HCT116 (cell line): ENCODE measurements at regions not wholly inside any gene's neighbourhood (a gene's known extent, or its start where the extent isn't known, plus 50 kb on each side); places are given as distances from the start of the nearest gene placed in this dataset.

Experiments used
- ATAC-seq: fragments of 200-7000 bp; cut with Tn5 transposase; 2 replicates; pipeline ENCODE4 v1.9.1; 2020; ENCODE audit warnings: mild to moderate bottlenecking, moderate library complexity
- BruUV-seq: library from RNA; stranded (reverse); fragments of 400-500 nt; replicated peaks from 2 replicates; lab custom pipeline; 2021; lab: Mats Ljungman, UMichigan
- CTCF ChIA-PET: fragments of 300-600 bp; sonication (Branson Sonifier 250); formaldehyde crosslinking; loops from one replicate; lab custom pipeline; 2021; ENCODE audit warnings: antibody characterized with exemption; lab: Charles Lee
- POLR2A ChIA-PET: fragments of 300-600, 350-600 bp; sonication (Branson Sonifier 250); formaldehyde crosslinking; loops from one replicate; lab custom pipeline; 2021; ENCODE audit warnings: antibody characterized with exemption; lab: Charles Lee
- RAD21 ChIA-PET, 2 experiments: fragments of 300-600 bp; sonication (Branson Sonifier 250); formaldehyde crosslinking; loops; one replicate each; lab custom pipeline; 2023; ENCODE audit warnings: low total read pairs in 2 of 2; ENCODE audit not compliant: uncharacterized antibody in 2 of 2, unreplicated experiment in 2 of 2, low non-redundant PET in 1 of 2; lab: Charles Lee
- DNase-seq: peaks from one replicate; pipeline ENCODE4 v3.0.0-alpha.2; 2010; ENCODE audit warnings: low read depth, low spot score
- H2AFZ ChIP-seq: fragments of 200-600 bp; shearing (Covaris generic), sonication (generic); 2 replicates; pipeline ENCODE4 v1.6.1; 2017; ENCODE audit warnings: low read depth, mixed run types, mixed read lengths, antibody characterized with exemption, low read length; ENCODE audit not compliant: poor library complexity, severe bottlenecking
- H3K27ac ChIP-seq: 2 replicates; pipeline ENCODE4 v1.5.1; 2012; ENCODE audit warnings: low read depth, low read length
- H3K27me3 ChIP-seq: fragments of 200-600 bp; sonication (generic); 2 replicates; pipeline ENCODE4 v1.6.1; 2016; ENCODE audit warnings: mixed run types, low read length, mixed read lengths; ENCODE audit not compliant: insufficient read depth
- H3K36me3 ChIP-seq, 2 experiments: fragments of 200-500 bp in 1 of 2; fragments of 200-600 bp in 1 of 2; sonication (Bioruptor generic) in 1 of 2; sonication (generic) in 1 of 2; 2 replicates each; pipeline versions ENCODE4 v1.5.1 to v1.6.1; 2014 to 2016; ENCODE audit warnings: low read length in 2 of 2, inconsistent platforms in 1 of 2, mixed read lengths in 1 of 2, mixed run types in 1 of 2; ENCODE audit not compliant: insufficient read depth in 2 of 2, control insufficient read depth in 1 of 2
- H3K4me1 ChIP-seq, 2 experiments: fragments of 200-600 bp in 1 of 2; sonication (generic) in 1 of 2; 2 replicates each; pipeline versions ENCODE4 v1.5.1 to v1.6.1; 2012 to 2017; ENCODE audit warnings: low read length in 2 of 2, inconsistent platforms in 1 of 2, mild to moderate bottlenecking in 1 of 2, mixed read lengths in 1 of 2, mixed run types in 1 of 2, moderate library complexity in 1 of 2; ENCODE audit not compliant: insufficient read depth in 2 of 2, control insufficient read depth in 1 of 2
- H3K4me2 ChIP-seq: fragments of 200-600 bp; sonication (generic); 2 replicates; pipeline ENCODE4 v1.6.1; 2017; ENCODE audit warnings: mixed run types, low read length, mixed read lengths
- H3K4me3 ChIP-seq, 2 experiments: fragments of 200-600 bp in 1 of 2; sonication (generic) in 1 of 2; replicated peaks in 1 of 2; 2 replicates each; pipeline ENCODE4 v1.5.1; 2011 to 2016; ENCODE audit warnings: low read length in 2 of 2, control low read depth in 1 of 2, low read depth in 1 of 2, mild to moderate bottlenecking in 1 of 2, mixed read lengths in 1 of 2, mixed run types in 1 of 2
- H3K79me2 ChIP-seq: fragments of 200-600 bp; sonication (generic); 2 replicates; pipeline ENCODE4 v1.6.1; 2017; ENCODE audit warnings: mild to moderate bottlenecking, mixed run types, low read length, moderate library complexity, mixed read lengths; ENCODE audit not compliant: insufficient read depth
- H3K9ac ChIP-seq: fragments of 200-600 bp; sonication (generic); 2 replicates; pipeline ENCODE4 v1.6.1; 2016; ENCODE audit warnings: low read length, mixed read lengths
- H3K9me2 ChIP-seq: fragments of 200-600 bp; sonication (generic), shearing (Covaris generic); 2 replicates; pipeline ENCODE4 v1.6.1; 2017; ENCODE audit warnings: mixed run types, mild to moderate bottlenecking, moderate library complexity; ENCODE audit not compliant: insufficient read depth
- H3K9me3 ChIP-seq, 2 experiments: fragments of 200-500 bp in 1 of 2; fragments of 200-600 bp in 1 of 2; sonication (Bioruptor generic) in 1 of 2; sonication (generic) in 1 of 2; 2 replicates each; pipeline ENCODE4 v1.6.1; 2014 to 2017; ENCODE audit warnings: low read length in 2 of 2, mixed read lengths in 2 of 2, inconsistent platforms in 1 of 2, low read depth in 1 of 2, mild to moderate bottlenecking in 1 of 2, mixed run types in 1 of 2, moderate library complexity in 1 of 2; ENCODE audit not compliant: control insufficient read depth in 1 of 2, insufficient read depth in 1 of 2
- H4K20me1 ChIP-seq: fragments of 200-600 bp; sonication (generic), shearing (Covaris generic); 2 replicates; pipeline ENCODE4 v1.6.1; 2017; ENCODE audit warnings: mixed run types, mild to moderate bottlenecking, moderate library complexity; ENCODE audit not compliant: insufficient read depth
- CBX3 ChIP-seq: IDR thresholded peaks from 2 replicates; pipeline ENCODE4 v1.6.1; 2012; ENCODE audit warnings: low read depth
- CEBPB ChIP-seq: IDR thresholded peaks from 2 replicates; pipeline ENCODE4 v1.6.1; 2012; ENCODE audit warnings: low read depth
- EGR1 ChIP-seq: IDR thresholded peaks from 2 replicates; pipeline ENCODE4 v1.6.1; 2012; ENCODE audit warnings: low read depth
- ELF1 ChIP-seq: IDR thresholded peaks from 2 replicates; pipeline ENCODE4 v1.6.1; 2012; ENCODE audit warnings: low read depth, borderline replicate concordance
- EZH2 ChIP-seq: fragments of 200-600 bp; sonication (generic); IDR thresholded peaks from 2 replicates; pipeline ENCODE4 v1.6.1; 2017; ENCODE audit warnings: antibody characterized with exemption, mixed run types
- POLR2A ChIP-seq: IDR thresholded peaks from 2 replicates; pipeline ENCODE4 v1.7.0; 2011; ENCODE audit warnings: borderline replicate concordance; ENCODE audit not compliant: insufficient read depth, insufficient read length; ENCODE audit errors: extremely low read depth
- POLR2AphosphoS5 ChIP-seq: IDR thresholded peaks from 2 replicates; pipeline ENCODE4 v1.6.1; 2011; ENCODE audit warnings: mild to moderate bottlenecking, low read depth, low read length, moderate library complexity
- REST ChIP-seq: IDR thresholded peaks from 2 replicates; pipeline ENCODE4 v1.6.1; 2012; ENCODE audit warnings: low read depth
- SIN3A ChIP-seq: IDR thresholded peaks from 2 replicates; pipeline ENCODE4 v1.6.1; 2012; ENCODE audit warnings: low read depth
- SP1 ChIP-seq: IDR thresholded peaks from 2 replicates; pipeline ENCODE4 v1.6.1; 2012; ENCODE audit warnings: low read depth
- YY1 ChIP-seq: IDR thresholded peaks from 2 replicates; pipeline ENCODE4 v1.6.1; 2011; ENCODE audit warnings: low read length, low read depth, moderate library complexity, mild to moderate bottlenecking; ENCODE audit not compliant: insufficient replicate concordance; ENCODE audit errors: extremely low read depth
- ZFX ChIP-seq: fragments of 450-650 bp; IDR thresholded peaks from 2 replicates; pipeline ENCODE4 v1.6.1; 2017
- ZNF274 ChIP-seq: fragments of 200-500 bp; sonication (Bioruptor generic); IDR thresholded peaks from 2 replicates; pipeline ENCODE4 v1.6.1; 2014; ENCODE audit warnings: mild to moderate bottlenecking, low read depth, low read length, inconsistent platforms
- intact Hi-C: fragments of 100-400 bp; cut with micrococcal nuclease; formaldehyde crosslinking; loops from 2 replicates; pipeline ENCODE4 v1.10.0; 2022
- TF ChIP-seq, protein P1 (sequence below): IDR thresholded peaks from 2 replicates; pipeline ENCODE4 v1.6.1; 2012
- TF ChIP-seq, protein P2 (sequence below), 3 experiments: fragments of 200-600 bp in 1 of 3; sonication (generic) in 1 of 3; IDR thresholded peaks in 2 of 3; conservative IDR thresholded peaks in 1 of 3; 2 replicates each; pipeline ENCODE4 v1.5.1; 2012 to 2017; ENCODE audit warnings: low read depth in 2 of 3, low read length in 2 of 3, antibody characterized with exemption in 1 of 3, borderline replicate concordance in 1 of 3, control low read depth in 1 of 3, mild to moderate bottlenecking in 1 of 3, mixed read lengths in 1 of 3, mixed run types in 1 of 3, moderate library complexity in 1 of 3; ENCODE audit not compliant: insufficient read depth in 1 of 3

DNA sequence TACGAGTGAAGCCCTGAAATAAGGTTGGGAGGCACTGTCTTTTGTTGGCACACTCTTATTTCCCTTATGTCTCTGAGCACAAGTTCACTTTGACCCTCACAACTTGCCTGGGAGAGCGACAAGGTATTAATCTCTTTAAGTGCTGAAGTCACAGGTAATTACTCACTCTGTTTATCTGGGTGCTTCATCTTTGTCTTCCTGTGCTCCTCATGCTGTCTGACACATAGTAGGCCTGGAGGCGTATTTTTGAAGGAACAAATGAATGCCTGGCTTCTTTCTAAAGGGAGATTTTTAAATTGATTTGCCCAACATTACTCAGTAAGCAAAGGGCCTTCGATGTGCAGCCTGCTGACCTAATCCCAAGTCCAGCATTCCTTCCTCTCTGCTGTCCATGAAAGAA is 507.1 kb upstream of the TNP1 start:
- POLR2A ChIA-PET: no interaction called here
- no peak overlapping the region for H3K27ac ChIP-seq
- TF ChIP-seq ZNF274: no peak
- TF ChIP-seq EGR1: no peak
- TF ChIP-seq EZH2: no peak
- no peak for TF ChIP-seq SP1
- TF ChIP-seq, all 23 proteins: peak for 0
- Histone ChIP-seq H3K4me2 (no peak overlapping the region), H3K27me3 (peaks cover 59% of the 10 kb centered on the region), H2AFZ (no peak overlapping the region), H3K79me2 (no peaks in the 10 kb centered on the region), H3K9me3 (no peaks in the 10 kb centered on the region), H3K9ac (no peak overlapping the region), H3K4me1 (no peaks in the 10 kb centered on the region), H3K36me3 (no peaks in the 10 kb centered on the region), H4K20me1 (no peaks in the 10 kb centered on the region), H3K4me3 (no peak overlapping the region), H3K9me2 (no peaks in the 10 kb centered on the region)
- DNase-seq (no peak), ATAC-seq (no peak)
- RAD21 ChIA-PET: no interaction called here
- CTCF ChIA-PET: no interaction called here
- intact Hi-C loops: no loop called here
- BruUV-seq: no TSS peak

DNA sequence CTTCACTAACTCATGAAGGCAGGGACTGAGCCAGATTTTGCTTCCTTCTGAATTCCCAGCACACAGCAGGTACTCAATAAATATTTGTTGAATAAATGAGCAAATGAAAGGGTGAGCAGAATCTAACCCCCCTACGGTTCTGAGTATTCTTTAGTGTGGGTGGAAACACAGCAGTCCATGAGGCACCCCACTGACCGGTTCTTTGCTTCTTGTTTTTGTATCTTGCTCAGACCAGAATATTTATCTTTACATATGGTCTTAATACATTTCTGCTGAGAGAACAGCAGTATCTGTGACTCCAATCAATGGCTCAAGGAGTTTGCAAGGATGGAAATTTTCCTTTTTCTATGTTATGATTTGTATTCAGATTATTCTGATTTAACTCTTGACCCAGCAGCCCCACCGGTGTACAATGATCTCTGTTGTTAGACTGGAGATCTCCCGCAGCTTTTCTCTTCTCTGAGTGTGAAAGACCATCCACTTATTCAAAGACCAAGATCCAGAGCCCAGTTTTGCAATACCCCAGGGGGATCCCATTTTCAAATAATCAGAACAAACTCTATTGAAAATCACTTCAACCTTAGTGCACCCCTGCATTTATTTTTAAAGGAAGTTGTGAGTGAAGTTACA is 506.5 kb upstream of the TNP1 start:
- H3K4me3 ChIP-seq: no peak overlapping the region
- H3K27ac ChIP-seq: no peak overlapping the region
- H3K9ac ChIP-seq: no peak overlapping the region
- intact Hi-C loops: no loop called here
- no peaks in the 10 kb centered on the region for H3K4me1 ChIP-seq
- POLR2A ChIA-PET: no interaction called here
- H3K9me2 ChIP-seq: no peaks in the 10 kb centered on the region
- no peaks in the 10 kb centered on the region for H3K36me3 ChIP-seq
- CTCF ChIA-PET: no interaction called here
- H2AFZ ChIP-seq: no peak overlapping the region
- no peak for ATAC-seq
- DNase-seq: no peak
- RAD21 ChIA-PET: no interaction called here
- BruUV-seq: no TSS peak
- H3K27me3 ChIP-seq: peaks cover 53% of the 10 kb centered on the region
- no peak for TF ChIP-seq YY1
- no peak for TF ChIP-seq POLR2A
- TF ChIP-seq CBX3: no peak
- TF ChIP-seq, protein P1, sequence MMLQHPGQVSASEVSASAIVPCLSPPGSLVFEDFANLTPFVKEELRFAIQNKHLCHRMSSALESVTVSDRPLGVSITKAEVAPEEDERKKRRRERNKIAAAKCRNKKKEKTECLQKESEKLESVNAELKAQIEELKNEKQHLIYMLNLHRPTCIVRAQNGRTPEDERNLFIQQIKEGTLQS: no peak
- no peak for TF ChIP-seq EZH2
- no peak for TF ChIP-seq SP1
- TF ChIP-seq REST: no peak
- TF ChIP-seq, protein P2, sequence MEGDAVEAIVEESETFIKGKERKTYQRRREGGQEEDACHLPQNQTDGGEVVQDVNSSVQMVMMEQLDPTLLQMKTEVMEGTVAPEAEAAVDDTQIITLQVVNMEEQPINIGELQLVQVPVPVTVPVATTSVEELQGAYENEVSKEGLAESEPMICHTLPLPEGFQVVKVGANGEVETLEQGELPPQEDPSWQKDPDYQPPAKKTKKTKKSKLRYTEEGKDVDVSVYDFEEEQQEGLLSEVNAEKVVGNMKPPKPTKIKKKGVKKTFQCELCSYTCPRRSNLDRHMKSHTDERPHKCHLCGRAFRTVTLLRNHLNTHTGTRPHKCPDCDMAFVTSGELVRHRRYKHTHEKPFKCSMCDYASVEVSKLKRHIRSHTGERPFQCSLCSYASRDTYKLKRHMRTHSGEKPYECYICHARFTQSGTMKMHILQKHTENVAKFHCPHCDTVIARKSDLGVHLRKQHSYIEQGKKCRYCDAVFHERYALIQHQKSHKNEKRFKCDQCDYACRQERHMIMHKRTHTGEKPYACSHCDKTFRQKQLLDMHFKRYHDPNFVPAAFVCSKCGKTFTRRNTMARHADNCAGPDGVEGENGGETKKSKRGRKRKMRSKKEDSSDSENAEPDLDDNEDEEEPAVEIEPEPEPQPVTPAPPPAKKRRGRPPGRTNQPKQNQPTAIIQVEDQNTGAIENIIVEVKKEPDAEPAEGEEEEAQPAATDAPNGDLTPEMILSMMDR (IDR thresholded peaks at IDR 0.05 in 2 of 3, conservative IDR thresholded peaks at IDR 0.05 in 1 of 3; ENCODE audit: borderline replicate concordance in 1 of 3, insufficient read depth in 1 of 3, low read depth in 2 of 3, low read length in 2 of 3): no peak
- no peak for TF ChIP-seq ZFX
- TF ChIP-seq ELF1: no peak
- no peak for TF ChIP-seq POLR2AphosphoS5
- TF ChIP-seq EGR1: no peak
- no peak for TF ChIP-seq CEBPB
- no peak for TF ChIP-seq SIN3A
- H3K9me3 ChIP-seq: no peaks in the 10 kb centered on the region
- no peaks in the 10 kb centered on the region for H4K20me1 ChIP-seq
- no peak overlapping the region for H3K4me2 ChIP-seq
- H3K79me2 ChIP-seq: no peaks in the 10 kb centered on the region
